Stomach (tissue), 4 donors: ENCODE measurements at regions not wholly inside any gene's neighbourhood (a gene's known extent, or its start where the extent isn't known, plus 50 kb on each side); places are given as distances from the start of the nearest gene placed in this dataset.

Experiments used
- CTCF ChIP-seq, 7 experiments: fragments of 450-650 bp in 4 of 7; fragments of 200-600 bp in 3 of 7; sonication (generic) in 3 of 7; IDR thresholded peaks; one replicate each; pipeline ENCODE4 v1.5.1; 2016 to 2019; ENCODE audit warnings: antibody characterized with exemption in 7 of 7, control low read depth in 2 of 7, mild to moderate bottlenecking in 1 of 7
- EP300 ChIP-seq: sonication (generic); formaldehyde crosslinking; IDR thresholded peaks from one replicate; pipeline ENCODE4 v1.6.1; 2017; ENCODE audit warnings: antibody characterized with exemption
- POLR2AphosphoS5 ChIP-seq, 3 donors: sonication (generic); formaldehyde crosslinking; IDR thresholded peaks; one replicate each; pipeline ENCODE4 v1.6.1; 2016; ENCODE audit warnings: antibody characterized with exemption in 3 of 3

GRCh38 chr10:61294131-61294530 is 159.1 kb downstream of the TMEM26 start:
- TF ChIP-seq CTCF (IDR thresholded peaks at IDR 0.05) = no peak
- no peak for TF ChIP-seq POLR2AphosphoS5 (IDR thresholded peaks at IDR 0.05)
- no peak for TF ChIP-seq EP300
